ENCODE measurements at regions not wholly inside any gene's neighbourhood (a gene's known extent, or its start where the extent isn't known, plus 50 kb on each side); places are given as distances from the start of the nearest gene placed in this dataset.

- no peak for TF ChIP-seq CTCF (IDR thresholded peaks at IDR 0.05)
- no peak for TF ChIP-seq POLR2A (IDR thresholded peaks at IDR 0.05)
- no peak for TF ChIP-seq POLR2AphosphoS5 (IDR thresholded peaks at IDR 0.05)
These were observed 641.6 kb downstream of the SUCLG1 start for GRCh38 chr2:83817511-83817910.
